ENCODE measurements at regions not wholly inside any gene's neighbourhood (a gene's known extent, or its start where the extent isn't known, plus 50 kb on each side); places are given as distances from the start of the nearest gene placed in this dataset.

- no peak overlapping the region for H2BK15ac ChIP-seq (ENCODE audit: low read length)
- no peak overlapping the region for H3K14ac ChIP-seq (ENCODE audit: insufficient read length)
- peaks cover 2% of the 10 kb centered on the region for H3K23me2 ChIP-seq (ENCODE audit: low read depth, low read length)
- H2BK12ac ChIP-seq (ENCODE audit: low read depth, low read length) = no peak overlapping the region
- no peak overlapping the region for H2AFZ ChIP-seq (ENCODE audit: low read length)
- H4K5ac ChIP-seq (ENCODE audit: insufficient read length, low read depth, low read length) = no peak overlapping the region
- H3K4me1 ChIP-seq (replicated peaks in 1 of 4; ENCODE audit: control insufficient read depth in 3 of 4, insufficient read depth in 4 of 4, low read length in 3 of 4) = no peaks in the 10 kb centered on the region
- H4K8ac ChIP-seq (ENCODE audit: extremely low read depth, insufficient read depth, low read length) = no peak overlapping the region
- WGBS, 2 experiments (ENCODE audit: extremely low coverage in 1 of 2, insufficient coverage in 1 of 2, insufficient read length in 1 of 2, insufficient replicate concordance in 2 of 2, low coverage in 1 of 2, low lambda C conversion rate in 2 of 2, missing lambda C conversion rate in 1 of 2) = 89% methylated on average over 7 of the region's 7 CpGs; no CpG with 5 or more reads in 1 of the 2 experiments
- no peak overlapping the region for H2BK5ac ChIP-seq (ENCODE audit: low read depth, low read length)
- H3K27ac ChIP-seq (ENCODE audit: low read depth, low read length) = no peak overlapping the region
- DNase-seq (ENCODE audit: low read depth in 1 of 2, low spot score in 2 of 2) (no peak), FAIRE-seq (no peak)
- H3K4ac ChIP-seq (replicated peaks; ENCODE audit: insufficient read length, low read depth, low read length) = no peak overlapping the region
- no peak overlapping the region for H4K91ac ChIP-seq (replicated peaks; ENCODE audit: insufficient read length, low read length)
- H2BK120ac ChIP-seq (replicated peaks; ENCODE audit: low read depth, low read length) = no peak overlapping the region
- no peak overlapping the region for H2AK5ac ChIP-seq (ENCODE audit: low read depth, low read length)
- H3K9me3 ChIP-seq (ENCODE audit: insufficient read depth in 2 of 2, low read depth in 1 of 2, low read length in 1 of 2) = no peaks in the 10 kb centered on the region; a peak in 1 of 4 replicates
- H3K79me2 ChIP-seq (ENCODE audit: control insufficient read depth in 1 of 2, insufficient read depth in 2 of 2, low read length in 2 of 2) = no peaks in the 10 kb centered on the region; a peak in 2 of 4 replicates
- H3K23ac ChIP-seq (ENCODE audit: insufficient read length) = no peak overlapping the region
- no peaks in the 10 kb centered on the region for H3K27me3 ChIP-seq (replicated peaks in 1 of 4; ENCODE audit: control insufficient read depth in 3 of 4, extremely low read depth in 1 of 4, insufficient read depth in 3 of 4, low read length in 3 of 4)
- peaks cover 0 to 3% of the 10 kb centered on the region in 2 experiments for H4K20me1 ChIP-seq (replicated peaks in 1 of 2; ENCODE audit: control insufficient read depth in 1 of 2, insufficient read depth in 2 of 2, low read length in 2 of 2)
- no peak overlapping the region for H3K9ac ChIP-seq (replicated peaks in 1 of 4; ENCODE audit: extremely low read depth in 1 of 4, low read depth in 3 of 4, low read length in 3 of 4)
- H3K4me3 ChIP-seq (ENCODE audit: extremely low read depth in 1 of 4, insufficient read depth in 2 of 4, low read depth in 3 of 4, low read length in 4 of 4) = no peak overlapping the region
- no peaks in the 10 kb centered on the region for H3K79me1 ChIP-seq (ENCODE audit: low read depth, low read length)
- H3K56ac ChIP-seq (replicated peaks; ENCODE audit: insufficient read length, low read depth, low read length) = no peak overlapping the region
- TF ChIP-seq BCL11A (IDR thresholded peaks at IDR 0.05; ENCODE audit: low read depth in 2 of 2, low read length in 2 of 2) = no peak
- no peak for TF ChIP-seq SIN3A (conservative IDR thresholded peaks at IDR 0.05 in 1 of 2, IDR thresholded peaks at IDR 0.05 in 1 of 2; ENCODE audit: low read depth in 1 of 2, low read length in 2 of 2)
- TF ChIP-seq CREB1 (IDR thresholded peaks at IDR 0.05) = no peak
- no peak for TF ChIP-seq MAFK (IDR thresholded peaks at IDR 0.05; ENCODE audit: low read depth, low read length)
- no peak for TF ChIP-seq PHF8 (conservative IDR thresholded peaks at IDR 0.05; ENCODE audit: low read depth, low read length)
- TF ChIP-seq TBP (IDR thresholded peaks at IDR 0.05; ENCODE audit: low read depth, low read length) = no peak
- TF ChIP-seq CBX5 (IDR thresholded peaks at IDR 0.05; ENCODE audit: low read depth, low read length) = no peak
- no peak for TF ChIP-seq GABPA (IDR thresholded peaks at IDR 0.05; ENCODE audit: borderline replicate concordance, insufficient read depth, low read length)
- TF ChIP-seq SP2 (IDR thresholded peaks at IDR 0.05; ENCODE audit: low read length) = no peak
- TF ChIP-seq NRF1 (IDR thresholded peaks at IDR 0.05; ENCODE audit: low read depth, low read length) = no peak
- TF ChIP-seq SIX5 (IDR thresholded peaks at IDR 0.05; ENCODE audit: low read depth, low read length) = no peak
- TF ChIP-seq ZNF274 (IDR thresholded peaks at IDR 0.05; ENCODE audit: borderline replicate concordance, extremely low read depth, low read length) = no peak
- TF ChIP-seq KDM4A (IDR thresholded peaks at IDR 0.05; ENCODE audit: low read depth, low read length, severe bottlenecking) = no peak
- no peak overlapping the region for H3K4me2 ChIP-seq (ENCODE audit: insufficient read depth in 1 of 2, low read depth in 2 of 2, low read length in 2 of 2)
- H3K18ac ChIP-seq (ENCODE audit: extremely low read depth, low read length) = no peak overlapping the region
- ChIA-PET CTCF (ENCODE audit: partially characterized antibody) (no interaction called here), POLR2A (ENCODE audit: partially characterized antibody) (no interaction called here)
- no peak overlapping the region for H2BK20ac ChIP-seq (ENCODE audit: low read length)
- H3K36me3 ChIP-seq (ENCODE audit: control insufficient read depth in 2 of 4, insufficient read depth in 4 of 4, low read length in 3 of 4) = peaks cover 0 to 31% (median 8%) of the 10 kb centered on the region in 4 experiments; a peak in 5 of 8 replicates
Measured at GRCh38 chrX:2638279-2638678, 52.8 kb upstream of the CD99 start.
